HepG2 (cell line): ENCODE measurements at regions not wholly inside any gene's neighbourhood (a gene's known extent, or its start where the extent isn't known, plus 50 kb on each side); places are given as distances from the start of the nearest gene placed in this dataset.

Experiments
- ATAC-seq: fragments of 200-7000 bp; cut with Tn5 transposase; 3 replicates; pipeline ENCODE4 v1.9.1; 2020; ENCODE audit warnings: mild to moderate bottlenecking, moderate library complexity
- BruUV-seq: library from RNA; stranded (reverse); fragments of 400-500 nt; replicated peaks from 2 replicates; lab custom pipeline; 2021; lab: Mats Ljungman, UMichigan
- CTCF ChIA-PET: fragments of 300-600 bp; formaldehyde crosslinking; extraction: SDS; loops from one replicate; lab custom pipeline; 2021; ENCODE audit warnings: low total read pairs, inconsistent platforms, low intra/inter-chr PET ratio; lab: Yijun Ruan, JAX
- POLR2A ChIA-PET: fragments of 350-600 bp; sonication (Branson Sonifier 250); formaldehyde crosslinking; loops from one replicate; lab custom pipeline; 2020; ENCODE audit warnings: antibody characterized with exemption, inconsistent platforms; lab: Yijun Ruan, JAX
- DNase-seq: peaks from one replicate; pipeline ENCODE4 v3.0.0-alpha.2; 2015; ENCODE audit warnings: low spot score
- FAIRE-seq: peaks from 3 replicates; lab custom pipeline; 2011; peaks lifted over from hg19 to GRCh38; lab: Jason Lieb, UNC
- H2AFZ ChIP-seq: one replicate; pipeline ENCODE4 v1.6.1; 2011; ENCODE audit warnings: low read length, inconsistent platforms
- H3K27ac ChIP-seq: fragments of 300-600 bp; 3 replicates; pipeline ENCODE4 v1.8.0; 2011; ENCODE audit warnings: mixed run types, mild to moderate bottlenecking, mixed read lengths, low read length, inconsistent platforms; ENCODE audit not compliant: insufficient read depth; ENCODE audit errors: extremely low read length
- H3K27me3 ChIP-seq, 2 experiments: fragments of 200-600 bp in 1 of 2; 2 replicates in 1 of 2; 3 replicates in 1 of 2; pipeline versions ENCODE4 v1.6.0 to v1.8.0; 2011; ENCODE audit warnings: low read length in 2 of 2, mild to moderate bottlenecking in 2 of 2, moderate library complexity in 2 of 2, inconsistent platforms in 1 of 2; ENCODE audit not compliant: insufficient read depth in 2 of 2, control insufficient read depth in 1 of 2
- H3K36me3 ChIP-seq, 2 experiments: fragments of 200-600 bp in 1 of 2; replicated peaks in 1 of 2; 2 replicates in 1 of 2; 3 replicates in 1 of 2; pipeline versions ENCODE4 v1.5.1 to v1.8.0; 2011; ENCODE audit warnings: low read length in 2 of 2, inconsistent platforms in 1 of 2; ENCODE audit not compliant: insufficient read depth in 2 of 2, control insufficient read depth in 1 of 2
- H3K4me1 ChIP-seq: 2 replicates; pipeline ENCODE4 v1.5.1; 2012; ENCODE audit warnings: low read length, inconsistent platforms; ENCODE audit not compliant: insufficient read depth
- H3K4me2 ChIP-seq: 2 replicates; pipeline ENCODE4 v1.6.0; 2011; ENCODE audit warnings: low read depth, low read length, inconsistent platforms
- H3K4me3 ChIP-seq, 3 experiments: fragments of 200-600 bp in 1 of 3; sonication (generic), shearing (Covaris generic) in 1 of 3; replicated peaks in 1 of 3; 2 replicates each; pipeline ENCODE4 v1.5.1; 2011 to 2016; ENCODE audit warnings: low read length in 3 of 3, inconsistent platforms in 2 of 3, low read depth in 2 of 3, mild to moderate bottlenecking in 2 of 3, control low read depth in 1 of 3, mixed read lengths in 1 of 3; ENCODE audit not compliant: insufficient read depth in 1 of 3
- H3K79me2 ChIP-seq: one replicate; pipeline ENCODE4 v1.6.1; 2011; ENCODE audit warnings: low read length, inconsistent platforms; ENCODE audit not compliant: insufficient read depth
- H3K9ac ChIP-seq: 2 replicates; pipeline ENCODE4 v1.6.0; 2011; ENCODE audit warnings: mild to moderate bottlenecking, low read depth, low read length, inconsistent platforms; ENCODE audit not compliant: insufficient read depth
- H3K9me3 ChIP-seq: 2 replicates; pipeline ENCODE4 v1.5.1; 2012; ENCODE audit warnings: mild to moderate bottlenecking, low read length
- H4K20me1 ChIP-seq: 2 replicates; pipeline ENCODE4 v1.6.0; 2011; ENCODE audit warnings: inconsistent platforms, mild to moderate bottlenecking, low read length, moderate library complexity; ENCODE audit not compliant: insufficient read depth
- HCFC1 ChIP-seq: fragments of 150-350 bp; IDR thresholded peaks from 2 replicates; pipeline ENCODE4 v1.6.1; 2014; ENCODE audit warnings: low read depth, low read length
- SP2 ChIP-seq: sonication (generic); formaldehyde crosslinking; IDR thresholded peaks from 2 replicates; pipeline ENCODE4 v1.5.1; 2020; ENCODE audit warnings: mild to moderate bottlenecking, missing genetic modification reagents
- ZNF850 ChIP-seq: sonication (generic); formaldehyde crosslinking; conservative IDR thresholded peaks from 2 replicates; pipeline ENCODE4 v1.9.0; 2021; ENCODE audit warnings: mild to moderate bottlenecking, missing genetic modification reagents
- WGBS: methylation state at CpG from one replicate; pipeline ENCODE4 v1.1.6; 2017; ENCODE audit warnings: low lambda C conversion rate; 5-methylcytosine and 5-hydroxymethylcytosine counted together
- in situ Hi-C: cut with HindIII; loops from 2 replicates; pipeline ENCODE4 v1.10.0; 2017; ENCODE audit warnings: low pct_unique_long_range_greater_than_20kb; ENCODE audit not compliant: extremely low pct_ligation_motif_present
- intact Hi-C: fragments of 100-400 bp; cut with micrococcal nuclease; formaldehyde crosslinking; loops from one replicate; pipeline ENCODE4 v1.10.0; 2022; ENCODE audit not compliant: unreplicated experiment

GRCh38 chr3:110165753-110166152, 828.4 kb upstream of the DPPA4 start:
- H3K9ac ChIP-seq: no peak overlapping the region
- 30% methylated on average over 8 of the region's 8 CpGs for WGBS
- H3K9me3 ChIP-seq: no peaks in the 10 kb centered on the region
- POLR2A ChIA-PET: no interaction called here
- in situ Hi-C loops: no loop called here
- H3K27me3 ChIP-seq: no peaks in the 10 kb centered on the region
- H3K36me3 ChIP-seq: no peaks in the 10 kb centered on the region
- ATAC-seq: no peak
- BruUV-seq: no TSS peak
- intact Hi-C loops: no loop called here
- H3K27ac ChIP-seq: no peak overlapping the region
- no peak for DNase-seq
- H3K4me1 ChIP-seq: peaks cover 8% of the 10 kb centered on the region; the same call in 1 of the 2 replicates
- H3K4me3 ChIP-seq: no peak overlapping the region
- H4K20me1 ChIP-seq: no peaks in the 10 kb centered on the region
- TF ChIP-seq SP2 (CRISPR knock-in tag) (peak; percentile 32; the same call in 1 of the 2 replicates), ZNF850 (CRISPR knock-in tag) (no peak)
- TF ChIP-seq, all 625 proteins: peak for 1
- H3K79me2 ChIP-seq: no peaks in the 10 kb centered on the region
- CTCF ChIA-PET: no interaction called here
- H2AFZ ChIP-seq: no peak overlapping the region
- FAIRE-seq: no peak
- no peak overlapping the region for H3K4me2 ChIP-seq

GRCh38 chr3:110166791-110167190, 829.4 kb upstream of the DPPA4 start:
- H3K27me3 ChIP-seq: no peaks in the 10 kb centered on the region
- H3K27ac ChIP-seq: no peak overlapping the region
- FAIRE-seq (no peak), ATAC-seq (no peak), DNase-seq (no peak)
- WGBS: 3% methylated on average over 1 of the region's 1 CpG
- no peaks in the 10 kb centered on the region for H3K9me3 ChIP-seq
- POLR2A ChIA-PET: no interaction called here
- CTCF ChIA-PET: no interaction called here
- intact Hi-C loops (no loop called here), in situ Hi-C loops (no loop called here)
- no peaks in the 10 kb centered on the region for H3K79me2 ChIP-seq
- H3K36me3 ChIP-seq: no peaks in the 10 kb centered on the region
- no peak for TF ChIP-seq HCFC1
- H3K9ac ChIP-seq: no peak overlapping the region
- H3K4me1 ChIP-seq: peaks cover 8% of the 10 kb centered on the region; the same call in 1 of the 2 replicates
- H4K20me1 ChIP-seq: no peaks in the 10 kb centered on the region
- H3K4me3 ChIP-seq: no peak overlapping the region
- no TSS peak for BruUV-seq
- no peak overlapping the region for H2AFZ ChIP-seq
- H3K4me2 ChIP-seq: no peak overlapping the region
